Cardiac muscle cell (in vitro differentiated cells and primary cell): ENCODE measurements at regions not wholly inside any gene's neighbourhood (a gene's known extent, or its start where the extent isn't known, plus 50 kb on each side); places are given as distances from the start of the nearest gene placed in this dataset.

Source experiments
- DNase-seq, 2 donors: peaks; one replicate each; pipeline versions ENCODE4 v3.0.0 to v3.0.0-alpha.2; 2010 to 2017; ENCODE audit warnings: low read depth in 1 of 2, low spot score in 1 of 2
- H3K27ac ChIP-seq: fragments of 200-600 bp; sonication (generic); 2 replicates; pipeline ENCODE4 v1.5.1; 2016
- H3K27me3 ChIP-seq: fragments of 200-600 bp; sonication (generic); 2 replicates; pipeline ENCODE4 v1.6.0; 2016; ENCODE audit warnings: control low read depth
- H3K36me3 ChIP-seq: fragments of 200-600 bp; sonication (generic); 2 replicates; pipeline ENCODE4 v1.5.1; 2016; ENCODE audit warnings: control low read depth
- H3K4me1 ChIP-seq: fragments of 200-600 bp; sonication (generic); 2 replicates; pipeline ENCODE4 v1.8.1; 2017; ENCODE audit warnings: low read depth, mild to moderate bottlenecking, mixed run types
- H3K4me3 ChIP-seq: fragments of 200-600 bp; sonication (generic); 2 replicates; pipeline ENCODE4 v1.5.1; 2016; ENCODE audit warnings: mild to moderate bottlenecking
- H3K9me3 ChIP-seq: fragments of 200-600 bp; sonication (generic); 2 replicates; pipeline ENCODE4 v1.5.1; 2017; ENCODE audit warnings: low read depth, mild to moderate bottlenecking, control low read depth
- CTCF ChIP-seq: IDR thresholded peaks from 2 replicates; pipeline ENCODE4 v1.5.1; 2012; ENCODE audit warnings: low read depth, mild to moderate bottlenecking, low read length

GRCh38 chr6:14946753-14947152, 299.1 kb upstream of the JARID2 start:
- no peaks in the 10 kb centered on the region for H3K36me3 ChIP-seq
- TF ChIP-seq CTCF = no peak
- no peak for DNase-seq

GRCh38 chr6:14948586-14949245, 297.2 kb upstream of the JARID2 start:
- H3K27me3 ChIP-seq = no peaks in the 10 kb centered on the region
- TF ChIP-seq CTCF = no peak
- H3K4me1 ChIP-seq = peaks cover 6% of the 10 kb centered on the region
- H3K27ac ChIP-seq = no peak overlapping the region
- H3K4me3 ChIP-seq = no peak overlapping the region
- H3K9me3 ChIP-seq = no peaks in the 10 kb centered on the region
- DNase-seq = no peak
- H3K36me3 ChIP-seq = no peaks in the 10 kb centered on the region

More at GRCh38 chr6:14946753-14947152, 299.1 kb upstream of the JARID2 start:
- Histone ChIP-seq H3K27ac (no peak overlapping the region), H3K4me3 (no peak overlapping the region), H3K27me3 (no peaks in the 10 kb centered on the region), H3K4me1 (peaks cover 6% of the 10 kb centered on the region), H3K9me3 (no peaks in the 10 kb centered on the region)

- Histone ChIP-seq H3K27ac (no peak overlapping the region), H3K36me3 (no peaks in the 10 kb centered on the region), H3K4me3 (no peak overlapping the region), H3K4me1 (peaks cover 6% of the 10 kb centered on the region), H3K9me3 (no peaks in the 10 kb centered on the region), H3K27me3 (no peaks in the 10 kb centered on the region)
- DNase-seq = no peak
- TF ChIP-seq CTCF = no peak
Observed at GRCh38 chr6:14950103-14950969, 295.5 kb upstream of the JARID2 start.

GRCh38 chr6:14950970-14951276, 294.9 kb upstream of the JARID2 start:
- Histone ChIP-seq H3K4me3 (no peak overlapping the region), H3K4me1 (peaks cover 6% of the 10 kb centered on the region), H3K27me3 (no peaks in the 10 kb centered on the region), H3K9me3 (no peaks in the 10 kb centered on the region), H3K36me3 (no peaks in the 10 kb centered on the region), H3K27ac (no peak overlapping the region)
- DNase-seq = no peak
- TF ChIP-seq CTCF = no peak

- DNase-seq = no peak
Observed at GRCh38 chr6:14951704-14952103, 294.2 kb upstream of the JARID2 start.

More at GRCh38 chr6:14951704-14952103, 294.2 kb upstream of the JARID2 start:
- Histone ChIP-seq H3K9me3 (no peaks in the 10 kb centered on the region), H3K27ac (no peak overlapping the region), H3K4me3 (no peak overlapping the region), H3K27me3 (no peaks in the 10 kb centered on the region), H3K36me3 (no peaks in the 10 kb centered on the region), H3K4me1 (peaks cover 6% of the 10 kb centered on the region)
- TF ChIP-seq CTCF = no peak
